HEK293 (cell line): ENCODE measurements at regions not wholly inside any gene's neighbourhood (a gene's known extent, or its start where the extent isn't known, plus 50 kb on each side); places are given as distances from the start of the nearest gene placed in this dataset.
A peak's percentile ranks its signal among the peaks of the same experiment; 100 is the strongest.

Experiments
- AEBP2 ChIP-seq: fragments of 450-650 bp; formaldehyde crosslinking; IDR thresholded peaks from 2 replicates; pipeline ENCODE4 v1.5.1; 2016; ENCODE audit warnings: missing biosample characterization, missing genetic modification characterization, borderline replicate concordance
- ELK4 ChIP-seq: IDR thresholded peaks from 2 replicates; pipeline ENCODE4 v1.6.1; 2011; ENCODE audit warnings: mild to moderate bottlenecking, low read depth, low read length, borderline replicate concordance
- KLF1 ChIP-seq: fragments of 450-650 bp; formaldehyde crosslinking; IDR thresholded peaks from 2 replicates; pipeline ENCODE4 v1.5.1; 2016; ENCODE audit warnings: missing biosample characterization, missing genetic modification characterization
- KLF8 ChIP-seq: fragments of 450-650 bp; formaldehyde crosslinking; IDR thresholded peaks from 2 replicates; pipeline ENCODE4 v1.5.1; 2016; ENCODE audit warnings: missing biosample characterization, missing genetic modification characterization
- PRDM10 ChIP-seq: fragments of 450-650 bp; formaldehyde crosslinking; IDR thresholded peaks from 2 replicates; pipeline ENCODE4 v1.5.1; 2016; ENCODE audit warnings: missing biosample characterization, missing genetic modification characterization
- RBAK ChIP-seq: fragments of 450-650 bp; formaldehyde crosslinking; IDR thresholded peaks from 2 replicates; pipeline ENCODE4 v1.5.1; 2016; ENCODE audit warnings: missing biosample characterization, missing genetic modification characterization
- SALL2 ChIP-seq: fragments of 450-650 bp; formaldehyde crosslinking; IDR thresholded peaks from 2 replicates; pipeline ENCODE4 v1.5.0; 2017; ENCODE audit warnings: missing biosample characterization, mild to moderate bottlenecking, missing genetic modification characterization, borderline replicate concordance
- SETDB1 ChIP-seq: IDR thresholded peaks from one replicate; pipeline ENCODE4 v1.6.1; 2017; ENCODE audit warnings: mild to moderate bottlenecking, low read length, moderate library complexity, mixed read lengths; ENCODE audit not compliant: insufficient read length
- TRIM28 ChIP-seq: IDR thresholded peaks from 2 replicates; pipeline ENCODE4 v1.6.1; 2011; ENCODE audit warnings: low read length, control low read depth, borderline replicate concordance
- ZBTB17 ChIP-seq: fragments of 450-650 bp; formaldehyde crosslinking; IDR thresholded peaks from 2 replicates; pipeline ENCODE4 v1.5.1; 2016; ENCODE audit warnings: missing biosample characterization, missing genetic modification characterization
- ZBTB44 ChIP-seq: fragments of 450-650 bp; IDR thresholded peaks from 2 replicates; pipeline ENCODE4 v1.5.1; 2018; ENCODE audit warnings: missing biosample characterization, mild to moderate bottlenecking, missing genetic modification characterization
- ZNF10 ChIP-seq: fragments of 450-650 bp; formaldehyde crosslinking; IDR thresholded peaks from 2 replicates; pipeline ENCODE4 v1.5.1; 2017; ENCODE audit warnings: missing biosample characterization, missing genetic modification characterization
- ZNF148 ChIP-seq: fragments of 450-650 bp; formaldehyde crosslinking; IDR thresholded peaks from 2 replicates; pipeline ENCODE4 v1.5.0; 2017; ENCODE audit warnings: missing biosample characterization, missing genetic modification characterization, borderline replicate concordance
- ZNF280C ChIP-seq: fragments of 450-650 bp; formaldehyde crosslinking; IDR thresholded peaks from 2 replicates; pipeline ENCODE4 v1.5.1; 2016; ENCODE audit warnings: missing biosample characterization, missing genetic modification characterization
- ZNF398 ChIP-seq: fragments of 450-650 bp; formaldehyde crosslinking; IDR thresholded peaks from 2 replicates; pipeline ENCODE4 v1.5.1; 2017; ENCODE audit warnings: missing biosample characterization, missing genetic modification characterization
- ZNF416 ChIP-seq: fragments of 450-650 bp; formaldehyde crosslinking; IDR thresholded peaks from 2 replicates; pipeline ENCODE4 v1.5.1; 2016; ENCODE audit warnings: missing biosample characterization, missing genetic modification characterization
- ZNF521 ChIP-seq: fragments of 450-650 bp; formaldehyde crosslinking; IDR thresholded peaks from 2 replicates; pipeline ENCODE4 v1.5.1; 2017; ENCODE audit warnings: missing biosample characterization, mild to moderate bottlenecking, missing genetic modification characterization
- ZNF548 ChIP-seq: fragments of 450-650 bp; formaldehyde crosslinking; IDR thresholded peaks from 2 replicates; pipeline ENCODE4 v1.5.1; 2016; ENCODE audit warnings: missing biosample characterization, missing genetic modification characterization
- ZNF549 ChIP-seq: fragments of 450-650 bp; IDR thresholded peaks from 2 replicates; pipeline ENCODE4 v1.5.1; 2018; ENCODE audit warnings: missing biosample characterization, missing genetic modification characterization, mild to moderate bottlenecking, inconsistent platforms, moderate library complexity
- ZNF571 ChIP-seq: fragments of 450-650 bp; formaldehyde crosslinking; IDR thresholded peaks from 2 replicates; pipeline ENCODE4 v1.5.0; 2017; ENCODE audit warnings: missing biosample characterization, missing genetic modification characterization
- ZNF623 ChIP-seq: fragments of 450-650 bp; formaldehyde crosslinking; IDR thresholded peaks from 2 replicates; pipeline ENCODE4 v1.5.1; 2016; ENCODE audit warnings: missing biosample characterization, missing genetic modification characterization
- ZNF626 ChIP-seq: fragments of 450-650 bp; sonication (Bioruptor Pico); formaldehyde crosslinking; IDR thresholded peaks from 2 replicates; pipeline ENCODE4 v1.5.1; 2018; ENCODE audit warnings: missing biosample characterization, missing genetic modification characterization, inconsistent platforms
- ZNF707 ChIP-seq: fragments of 450-650 bp; formaldehyde crosslinking; IDR thresholded peaks from 2 replicates; pipeline ENCODE4 v1.5.1; 2016; ENCODE audit warnings: missing biosample characterization, missing genetic modification characterization
- ZNF776 ChIP-seq: fragments of 450-650 bp; formaldehyde crosslinking; IDR thresholded peaks from 2 replicates; pipeline ENCODE4 v1.5.0; 2017; ENCODE audit warnings: missing biosample characterization, missing genetic modification characterization, borderline replicate concordance
- ZNF837 ChIP-seq: fragments of 450-650 bp; formaldehyde crosslinking; IDR thresholded peaks from 2 replicates; pipeline ENCODE4 v1.5.1; 2016; ENCODE audit warnings: missing biosample characterization, missing genetic modification characterization

- no peak for TF ChIP-seq TRIM28
- TF ChIP-seq ZNF623 (tag by site-specific recombination), result peak; percentile 56
- TF ChIP-seq ZNF148 (tag by site-specific recombination), result no peak
- no peak for TF ChIP-seq ZNF837 (tag by site-specific recombination)
- TF ChIP-seq ZNF707 (tag by site-specific recombination), result no peak
- TF ChIP-seq ZNF549, result no peak
- TF ChIP-seq ZBTB44 (tag by site-specific recombination), result no peak
- no peak for TF ChIP-seq ZNF776 (tag by site-specific recombination)
- TF ChIP-seq ZNF626 (tag by site-specific recombination), result no peak
- no peak for TF ChIP-seq ZNF416 (tag by site-specific recombination)
- TF ChIP-seq SETDB1, result no peak
- TF ChIP-seq ELK4, result no peak
- no peak for TF ChIP-seq ZNF571 (tag by site-specific recombination)
- no peak for TF ChIP-seq SALL2
- TF ChIP-seq ZNF521 (tag by site-specific recombination), result no peak
- no peak for TF ChIP-seq KLF8 (tag by site-specific recombination)
- no peak for TF ChIP-seq KLF1 (tag by site-specific recombination)
- no peak for TF ChIP-seq ZBTB17 (tag by site-specific recombination)
- TF ChIP-seq ZNF10 (tag by site-specific recombination), result no peak
- no peak for TF ChIP-seq ZNF398 (tag by site-specific recombination)
- no peak for TF ChIP-seq AEBP2 (tag by site-specific recombination)
- TF ChIP-seq RBAK (tag by site-specific recombination), result no peak
- TF ChIP-seq ZNF548 (tag by site-specific recombination), result no peak
- no peak for TF ChIP-seq PRDM10 (tag by site-specific recombination)
- TF ChIP-seq ZNF280C (tag by site-specific recombination), result no peak
Measured at GRCh38 chr10:83713423-83713822, 425.9 kb upstream of the GHITM start (continued).
